Stromal cell of bone marrow (primary cell): ENCODE measurements at regions not wholly inside any gene's neighbourhood (a gene's known extent, or its start where the extent isn't known, plus 50 kb on each side); places are given as distances from the start of the nearest gene placed in this dataset.
"Not testable (repeated sequence)": the region's sequence is repeated elsewhere in the genome, so short reads cannot be mapped to it uniquely, and the experiment has no call there.

Experiments
- DNase-seq: peaks from one replicate; pipeline ENCODE4 v3.0.0-alpha.2; 2012; ENCODE audit warnings: low read depth

DNA sequence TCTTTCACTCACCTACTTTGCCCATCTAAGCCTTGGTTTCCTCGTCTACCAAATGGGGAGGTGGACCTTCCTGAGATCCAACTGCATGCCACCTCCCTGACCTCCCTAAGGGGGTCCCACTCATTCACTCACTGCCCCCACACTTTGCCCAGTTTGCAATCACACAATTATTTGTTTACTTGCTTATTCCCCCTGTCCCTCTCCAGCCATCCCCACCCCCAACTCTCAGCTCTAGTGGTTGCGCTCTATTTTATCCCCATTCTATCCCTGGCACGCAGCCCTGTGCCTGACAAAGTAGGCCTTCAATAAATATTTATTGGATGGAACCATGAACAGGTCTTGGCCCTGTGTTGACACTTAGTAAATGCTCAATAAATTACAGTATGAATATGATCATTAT is 130.8 kb upstream of the LARP1 start:
- no peak for DNase-seq

DNA sequence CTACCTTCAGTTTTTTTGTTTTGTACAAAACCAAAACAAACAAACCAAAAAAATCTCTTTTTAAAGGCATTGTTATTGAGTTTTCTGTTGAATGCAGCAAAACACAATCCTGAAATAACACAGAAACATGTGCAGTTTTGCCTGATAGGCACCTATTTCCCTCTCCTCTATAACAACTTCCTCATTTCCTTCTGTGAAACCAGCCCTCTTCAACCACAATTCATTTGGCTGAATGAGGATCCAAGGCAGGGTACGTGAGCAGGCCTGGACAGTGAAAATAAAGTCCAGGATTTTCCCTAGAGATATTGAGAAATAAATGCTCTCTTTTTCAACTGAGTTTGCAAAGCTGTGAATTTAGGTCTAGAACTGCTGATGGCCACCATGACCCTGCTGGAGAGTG is 134.8 kb upstream of the LARP1 start:
- no peak for DNase-seq

DNA sequence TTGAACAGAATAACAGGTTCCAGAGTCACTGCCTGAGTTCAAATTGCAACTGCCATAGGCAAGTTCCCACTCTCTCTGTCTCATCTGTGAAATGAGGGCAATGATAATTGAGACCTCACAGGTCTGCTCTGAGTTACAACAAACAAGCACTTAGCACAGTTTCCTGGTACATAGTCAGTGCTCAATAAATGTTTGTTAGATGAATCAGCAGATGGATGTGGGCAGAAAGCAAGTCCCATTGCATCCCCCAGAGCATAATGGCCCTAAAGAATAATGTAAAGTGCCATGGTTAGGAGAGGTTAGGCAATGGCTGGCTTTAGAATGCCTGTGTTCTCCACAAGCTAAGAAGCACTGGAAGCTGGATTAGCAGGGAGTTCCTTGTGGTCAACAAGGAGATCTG is 136.5 kb upstream of the LARP1 start:
- no peak for DNase-seq

DNA sequence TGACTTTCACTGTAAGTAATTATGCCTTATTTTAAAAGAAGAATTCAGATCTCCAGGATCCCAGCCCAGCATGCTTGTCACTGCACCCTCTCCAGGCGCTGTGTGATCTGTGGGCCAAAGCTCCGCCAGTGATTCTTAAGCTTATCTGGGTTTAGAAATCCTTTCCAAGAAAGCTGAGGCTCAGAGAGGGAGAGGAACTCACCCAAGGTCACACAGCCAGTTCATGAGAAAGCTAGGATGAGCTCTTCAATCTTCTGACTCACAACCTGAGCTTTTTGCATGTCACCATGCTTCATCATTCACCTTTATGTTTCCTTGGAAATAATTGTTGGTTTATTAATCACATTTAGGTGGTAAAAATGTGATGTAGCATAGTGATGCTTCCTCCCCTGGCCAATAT is 136.6 kb upstream of the HAND1 start:
- no peak for DNase-seq

DNA sequence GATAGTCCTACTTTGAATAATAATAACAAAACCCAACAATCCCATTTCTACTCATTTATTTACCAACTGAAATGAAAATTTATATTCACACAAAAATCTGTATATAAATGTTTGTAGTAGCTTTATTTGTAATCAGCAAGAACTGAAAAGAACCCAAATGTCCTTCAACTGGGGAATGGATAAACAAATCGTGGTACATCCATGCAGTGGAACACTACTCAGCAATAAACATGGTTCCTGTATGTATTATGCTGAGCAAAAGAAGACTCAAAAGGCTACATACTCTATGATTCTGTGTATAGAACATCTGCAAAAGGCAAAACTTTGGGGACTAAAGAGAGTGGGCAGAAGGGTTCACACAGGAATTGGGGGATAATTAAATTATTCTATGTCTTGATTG is 136.1 kb upstream of the HAND1 start:
- no peak for DNase-seq

DNA sequence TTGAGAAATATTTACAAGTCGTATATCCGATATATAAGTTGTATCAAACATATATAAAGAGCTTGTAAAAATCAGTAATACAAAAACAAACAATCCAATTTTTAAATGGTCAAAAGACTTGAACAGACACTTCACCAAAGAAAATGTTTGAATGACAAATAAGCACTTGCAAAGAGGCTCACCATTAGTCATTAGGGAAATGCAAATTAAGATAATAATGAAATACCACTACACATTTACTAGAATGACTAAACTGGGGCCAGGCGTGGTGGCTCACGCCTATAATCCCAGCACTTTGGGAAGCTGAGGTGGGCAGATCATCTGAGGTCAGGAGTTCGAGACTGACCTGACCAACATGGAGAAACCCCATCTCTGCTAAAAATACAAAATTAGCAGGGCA is 134.6 kb upstream of the HAND1 start:
- DNase-seq, result no peak

DNA sequence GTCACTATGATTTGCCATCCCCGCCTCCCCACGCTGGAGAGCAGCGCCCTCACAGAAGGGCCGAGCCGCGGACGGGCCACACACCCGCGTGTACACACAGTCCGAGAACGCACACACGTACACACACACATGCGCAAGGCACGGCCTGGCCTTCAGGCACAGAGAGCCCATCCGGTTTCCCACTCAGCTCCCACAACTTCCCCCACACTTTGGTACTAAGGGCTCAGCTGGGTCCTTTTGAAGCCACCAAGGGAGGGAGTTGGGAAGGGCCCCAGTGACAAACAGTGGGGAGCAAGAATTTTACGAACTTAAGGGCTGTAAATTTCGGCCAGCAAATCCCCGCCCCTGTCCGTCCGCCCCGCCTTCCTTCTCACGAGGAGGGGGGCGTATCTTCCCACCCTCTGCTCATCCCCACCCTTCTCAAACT is 133.3 kb upstream of the HAND1 start:
- DNase-seq, result no peak

DNA sequence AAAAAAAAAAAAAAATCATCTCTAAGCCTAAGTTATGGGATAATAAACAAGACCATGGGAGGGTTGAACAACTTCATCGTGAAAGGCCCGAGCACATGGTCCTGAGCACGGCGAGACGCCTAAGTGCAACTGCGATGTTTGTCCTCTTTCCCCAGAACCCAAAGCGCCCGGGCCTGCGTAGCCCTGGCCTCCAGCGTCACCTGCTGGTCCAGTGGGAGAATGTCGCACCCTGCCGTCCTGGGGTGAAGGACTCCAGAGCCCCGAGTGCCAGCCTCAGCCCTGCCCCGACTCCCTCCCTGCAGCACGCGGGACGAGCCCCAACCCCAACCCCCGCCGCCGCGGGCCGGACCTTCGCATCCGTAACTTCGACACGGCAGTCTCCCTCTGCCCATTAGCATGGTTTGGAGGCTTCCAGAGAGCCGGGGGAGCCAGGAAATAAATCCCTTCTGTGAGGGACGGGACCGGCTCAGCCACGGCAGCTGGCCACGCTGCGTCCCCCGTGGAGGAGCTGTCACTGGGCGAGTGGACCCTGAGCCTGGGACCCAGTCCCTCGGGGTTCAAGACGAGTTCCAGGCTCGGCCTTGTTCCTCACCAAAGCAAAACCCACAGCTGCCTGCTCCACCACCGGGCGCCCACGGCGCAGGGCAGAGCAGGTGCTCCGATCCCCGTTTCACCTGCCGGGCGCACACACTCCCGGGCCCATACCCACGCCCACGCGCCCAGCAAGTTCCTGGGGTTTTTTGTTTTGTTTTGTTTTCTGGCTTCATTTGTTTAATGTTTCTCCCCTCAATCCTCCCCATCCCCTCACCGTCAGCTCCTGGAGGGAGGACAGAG is 132.5 kb upstream of the HAND1 start:
- DNase-seq, result peak; percentile 27

DNA sequence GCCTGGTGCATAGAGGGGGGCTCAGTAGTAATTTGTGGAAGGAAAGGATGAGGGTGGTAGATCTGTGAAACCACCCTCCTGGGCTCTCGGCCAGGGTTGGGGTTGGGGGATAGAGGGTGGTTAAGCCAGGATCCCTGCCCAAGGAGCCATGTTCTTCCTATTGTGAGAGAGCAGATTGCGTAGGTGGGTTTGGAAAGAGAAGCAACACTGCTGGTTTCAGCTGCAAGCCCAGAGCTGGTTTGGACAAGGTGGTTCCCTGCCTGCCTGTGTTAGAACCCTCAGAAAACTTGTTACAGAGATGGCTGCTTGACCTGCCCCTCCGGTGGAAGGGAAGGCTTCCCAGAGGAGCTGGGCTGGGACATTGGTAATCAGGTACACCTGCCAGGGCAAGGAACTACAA is 131.2 kb upstream of the HAND1 start:
- no peak for DNase-seq

DNA sequence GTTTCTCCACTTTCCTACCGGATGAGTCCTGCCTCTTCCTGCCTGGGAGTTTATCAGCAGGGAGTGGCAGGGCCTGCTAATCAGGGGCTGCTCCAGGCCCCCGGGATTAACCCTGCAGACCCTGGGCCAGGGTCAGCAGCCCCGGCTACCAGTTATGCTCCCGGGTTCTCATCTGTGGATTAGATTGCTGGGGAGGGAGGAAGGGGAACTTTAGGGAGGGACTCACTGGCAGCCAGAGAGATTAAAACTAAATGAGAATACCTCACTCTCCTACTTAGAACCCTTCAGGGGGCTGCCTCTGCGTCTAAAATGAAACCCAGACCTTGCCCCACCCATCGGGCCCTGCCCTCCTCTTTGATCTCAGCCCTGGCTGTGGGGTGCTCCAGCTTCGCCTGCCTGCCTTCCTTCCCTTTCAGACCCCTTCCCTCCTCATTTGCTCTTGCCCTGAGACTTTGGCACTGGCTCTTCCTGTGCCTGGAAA is 130.5 kb upstream of the HAND1 start:
- no peak for DNase-seq

DNA sequence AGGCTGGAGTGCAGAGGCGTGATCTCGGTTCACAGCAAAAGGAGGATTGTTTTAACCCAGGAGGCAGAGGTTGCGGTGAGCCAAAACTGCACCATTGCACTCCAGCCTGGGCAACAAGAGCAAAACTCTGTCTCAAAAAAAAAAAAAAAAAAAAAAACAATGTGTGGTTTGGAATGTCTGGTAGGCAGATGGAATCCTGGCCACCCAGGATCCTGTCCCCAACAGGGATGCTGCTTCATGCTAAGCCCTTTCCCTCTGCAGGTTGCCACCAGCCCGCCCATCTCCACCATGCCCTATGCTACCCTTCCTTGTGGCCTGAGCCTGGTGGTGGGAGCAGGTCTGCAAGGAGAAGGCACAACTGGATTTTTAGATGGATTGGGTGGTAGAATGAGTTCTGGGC is 129.7 kb upstream of the HAND1 start:
- DNase-seq, result no peak

DNA sequence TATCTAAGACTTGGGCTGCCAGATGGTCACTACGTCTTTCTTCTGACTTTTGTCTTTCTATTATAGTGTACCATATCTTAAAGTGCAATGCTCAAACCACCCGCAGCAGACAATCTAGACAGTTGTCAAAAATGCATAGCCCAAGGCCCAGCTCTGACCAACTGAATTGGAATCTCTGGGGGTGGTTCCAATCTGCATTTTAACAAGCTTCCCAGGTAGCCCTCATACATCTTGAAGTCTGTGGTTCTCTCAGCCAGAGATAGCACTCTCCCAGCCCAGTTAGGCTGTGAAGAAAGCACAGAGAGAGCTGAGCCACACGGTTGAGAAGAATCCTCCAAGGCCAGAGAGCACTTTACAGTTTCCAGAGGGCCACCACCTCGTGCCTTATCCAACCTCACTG is 128.2 kb upstream of the HAND1 start:
- DNase-seq, result no peak

DNA sequence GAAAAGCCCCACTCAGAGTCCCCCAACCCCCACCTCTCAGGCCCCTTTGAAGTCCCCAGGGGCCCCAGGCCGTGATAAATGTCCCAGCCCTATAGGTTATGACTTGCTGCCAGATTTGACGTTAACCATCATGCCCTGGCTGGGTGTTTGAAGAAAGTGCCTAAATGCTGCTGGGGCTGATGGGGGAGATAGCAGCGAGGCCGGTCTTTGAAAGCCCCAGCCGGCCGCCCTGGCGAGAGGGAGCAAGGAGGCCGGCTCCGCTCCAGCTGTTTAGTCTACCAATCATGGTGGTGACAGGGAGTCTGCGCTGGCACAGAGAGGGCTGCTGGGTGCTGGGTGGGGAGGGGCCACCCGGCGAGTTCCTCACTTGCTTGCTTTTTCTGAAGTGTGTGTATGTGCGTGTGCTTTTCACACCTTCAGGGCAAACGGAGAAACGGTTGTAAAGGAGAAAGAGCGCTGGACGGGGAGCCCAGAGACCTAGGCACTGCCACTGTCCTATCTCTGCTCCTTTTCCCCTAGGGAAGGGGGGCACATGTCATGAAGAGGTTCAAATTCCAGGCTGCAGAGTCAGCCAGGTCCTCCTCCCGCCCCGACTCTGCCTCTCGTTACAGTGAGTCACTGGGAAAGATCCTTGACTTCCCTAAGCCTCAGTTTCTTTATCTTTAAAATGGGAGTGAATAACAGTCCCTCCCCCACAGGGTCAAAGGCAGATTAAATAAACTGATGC is 126.1 kb upstream of the HAND1 start:
- DNase-seq, result peak; percentile 6

DNA sequence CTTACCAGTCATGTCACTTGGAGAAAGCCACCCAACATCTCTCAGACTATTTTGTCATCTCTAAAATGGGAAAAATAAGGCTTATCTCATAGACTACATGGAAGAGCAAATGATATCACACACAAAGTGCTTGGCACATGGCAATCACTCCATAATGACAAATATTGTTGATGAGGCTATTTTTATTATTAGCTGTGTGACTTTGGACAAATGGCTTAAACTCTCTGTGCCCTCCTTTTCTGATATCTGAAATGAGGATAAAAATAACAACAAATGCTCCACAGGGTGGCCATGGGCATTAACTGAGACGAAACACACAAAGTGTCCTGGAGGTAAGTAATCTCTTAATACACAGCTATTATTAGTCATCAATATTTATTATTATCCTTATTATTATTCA is 125.5 kb upstream of the HAND1 start:
- DNase-seq, result no peak

DNA sequence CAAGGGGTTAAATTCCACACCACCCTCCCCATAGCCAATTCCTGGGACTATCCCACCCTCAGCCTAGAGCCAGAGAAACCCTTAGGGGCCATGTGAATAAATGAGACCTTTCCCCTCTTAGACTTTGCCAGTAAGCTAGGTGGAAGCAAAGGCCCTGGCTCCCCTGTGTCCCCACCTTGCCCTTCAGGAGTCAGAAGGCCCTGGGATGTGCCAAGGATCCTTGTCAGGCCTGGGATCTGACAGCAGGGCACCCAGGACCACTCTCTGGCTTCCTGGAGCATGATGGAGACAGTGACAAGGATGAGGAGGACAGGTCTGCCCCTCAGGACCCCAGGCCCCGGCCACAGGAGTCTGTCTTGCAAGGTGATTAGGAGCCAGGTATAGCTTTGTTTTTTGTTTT is 125.0 kb upstream of the HAND1 start:
- no peak for DNase-seq

DNA sequence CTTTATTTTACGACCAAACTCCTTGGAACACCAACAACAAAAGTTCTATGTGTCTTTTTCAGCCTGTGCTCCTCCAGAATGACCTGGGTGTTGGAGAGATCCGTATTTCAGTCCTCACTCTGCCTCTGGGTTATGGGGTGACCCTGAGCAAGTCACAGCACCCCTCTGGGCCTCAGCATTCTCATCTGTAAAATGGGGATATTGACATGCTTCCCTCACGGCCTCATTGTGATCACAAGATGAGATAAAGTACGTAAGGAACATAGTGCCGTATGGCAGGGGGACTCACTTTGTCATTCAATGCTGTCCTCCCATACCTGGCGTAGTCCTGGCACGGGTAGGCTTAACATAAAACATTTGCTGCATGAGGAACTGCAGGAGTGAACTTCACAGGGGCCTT is 123.0 kb upstream of the HAND1 start:
- no peak for DNase-seq

DNA sequence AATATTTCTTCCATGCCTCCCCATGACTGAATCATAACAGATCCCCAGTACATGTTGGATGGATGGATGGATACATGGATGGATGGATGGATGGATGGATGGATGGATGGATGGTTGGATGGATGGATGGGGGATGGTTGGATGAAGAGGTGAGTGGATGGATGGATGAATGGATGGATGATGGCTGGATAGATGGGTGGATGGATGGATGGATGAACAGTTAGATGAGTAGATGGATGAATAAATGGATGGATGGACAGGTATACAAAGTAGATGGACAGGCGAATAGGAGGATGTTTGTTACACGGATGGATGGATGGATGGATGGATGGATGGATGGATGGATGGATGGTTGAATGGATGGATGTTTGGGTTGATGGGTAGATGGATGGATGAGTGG is 120.0 kb upstream of the HAND1 start:
- DNase-seq, result no peak

DNA sequence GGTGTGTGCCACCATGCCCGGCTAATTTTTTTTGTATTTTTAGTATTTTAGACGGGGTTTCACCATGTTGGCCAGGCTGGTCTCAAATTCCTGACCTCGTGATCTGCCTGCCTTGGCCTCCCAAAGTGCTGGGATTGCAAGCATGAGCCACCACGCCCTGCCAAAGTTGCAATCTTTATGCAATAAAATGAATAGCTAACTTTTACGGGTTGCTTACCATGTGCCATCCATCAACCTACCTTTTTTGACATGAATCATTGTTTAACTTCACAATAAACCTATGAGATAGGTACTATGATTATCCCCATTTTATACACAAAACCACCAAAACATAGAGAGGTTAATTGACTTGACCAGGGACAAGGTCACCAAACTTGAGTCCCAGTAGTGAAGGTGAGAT is 118.8 kb upstream of the HAND1 start:
- not testable (repeated sequence) for DNase-seq

DNA sequence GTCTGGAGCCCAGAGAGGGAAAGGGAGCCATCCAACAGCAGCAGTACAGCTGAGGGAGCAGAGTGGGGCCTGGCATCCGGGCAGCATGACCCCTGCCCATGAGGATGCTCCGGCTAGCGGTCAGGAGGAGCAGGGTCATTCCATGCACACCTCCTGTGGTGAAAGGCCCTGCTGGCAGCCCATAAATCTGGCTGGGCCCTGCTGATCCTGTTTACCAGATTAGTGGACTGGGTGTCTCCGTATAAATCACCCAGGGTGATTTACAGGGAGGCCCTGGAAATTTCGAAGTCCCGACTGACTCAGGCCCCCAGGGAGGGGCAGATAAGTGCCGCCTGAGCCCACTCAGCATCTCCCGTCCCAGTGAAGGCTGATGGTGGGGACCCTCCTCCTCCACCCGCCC is 117.6 kb upstream of the HAND1 start:
- no peak for DNase-seq

DNA sequence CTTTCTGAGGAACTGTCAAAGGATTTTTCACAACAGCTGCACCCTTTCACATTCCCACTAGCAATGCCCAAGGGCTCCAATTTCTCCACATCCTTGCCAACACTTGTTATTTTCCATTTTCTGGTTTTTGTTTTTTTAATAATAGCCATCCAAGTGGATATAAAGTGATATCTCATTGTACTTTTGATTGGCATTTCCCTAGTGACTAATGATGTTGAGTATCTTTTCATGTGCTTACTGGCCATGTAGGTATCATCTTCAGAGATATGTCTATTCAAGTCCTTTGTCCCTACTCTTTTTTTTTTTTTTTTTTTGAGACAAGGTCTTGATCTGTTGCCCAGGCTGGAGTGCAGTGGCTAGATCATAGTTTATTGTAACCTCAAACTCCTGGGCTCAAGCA is 115.8 kb upstream of the HAND1 start:
- no peak for DNase-seq

DNA sequence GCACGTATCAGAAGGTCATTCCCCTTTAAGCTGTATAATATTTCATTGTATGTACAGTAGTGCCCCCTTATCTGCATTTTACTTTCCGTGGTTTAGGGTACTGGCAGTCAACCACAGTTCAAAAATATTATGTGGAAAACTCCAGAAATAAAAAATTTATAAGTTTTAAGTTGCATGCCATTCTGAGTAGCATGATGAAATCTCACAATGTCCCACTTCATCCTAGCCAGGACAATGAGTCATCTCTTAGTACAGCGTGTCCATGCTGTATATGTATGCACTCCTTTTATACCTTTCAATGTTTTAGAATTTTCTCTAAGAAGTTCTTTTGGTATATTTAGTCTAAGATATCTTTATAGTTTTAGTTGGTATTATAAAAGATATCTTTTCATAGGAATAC is 115.0 kb upstream of the HAND1 start:
- DNase-seq, result peak; percentile 13

DNA sequence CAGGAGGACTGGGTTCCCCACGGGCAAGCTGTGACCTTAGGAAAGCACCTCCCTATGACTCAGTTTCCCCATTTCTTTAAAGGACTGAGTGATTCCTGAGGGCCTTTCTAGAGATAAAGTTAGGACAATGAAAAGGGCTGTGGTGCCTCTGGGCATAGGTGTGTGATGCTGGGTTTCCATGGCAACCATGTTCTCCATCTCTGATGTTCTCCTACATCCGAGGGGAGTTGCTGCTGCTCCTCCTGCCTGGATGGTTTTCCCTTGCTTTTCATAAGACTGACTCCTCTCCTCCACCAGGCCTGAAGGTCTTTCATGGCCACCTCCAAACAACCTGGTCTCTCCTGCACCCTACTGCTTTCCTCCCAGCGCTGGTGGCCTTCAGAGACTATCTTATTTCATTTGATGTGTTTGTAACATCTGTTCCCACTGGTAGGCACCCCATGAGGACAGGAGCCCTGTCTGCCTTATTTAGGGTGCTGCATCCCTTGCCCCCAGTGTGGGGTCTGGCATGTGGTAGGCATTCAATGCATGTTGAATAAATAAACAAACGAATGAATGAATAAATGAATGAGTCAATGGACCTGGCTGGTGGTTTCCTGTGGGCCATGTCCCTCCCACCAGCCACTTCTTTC is 112.2 kb upstream of the HAND1 start:
- DNase-seq, result no peak

DNA sequence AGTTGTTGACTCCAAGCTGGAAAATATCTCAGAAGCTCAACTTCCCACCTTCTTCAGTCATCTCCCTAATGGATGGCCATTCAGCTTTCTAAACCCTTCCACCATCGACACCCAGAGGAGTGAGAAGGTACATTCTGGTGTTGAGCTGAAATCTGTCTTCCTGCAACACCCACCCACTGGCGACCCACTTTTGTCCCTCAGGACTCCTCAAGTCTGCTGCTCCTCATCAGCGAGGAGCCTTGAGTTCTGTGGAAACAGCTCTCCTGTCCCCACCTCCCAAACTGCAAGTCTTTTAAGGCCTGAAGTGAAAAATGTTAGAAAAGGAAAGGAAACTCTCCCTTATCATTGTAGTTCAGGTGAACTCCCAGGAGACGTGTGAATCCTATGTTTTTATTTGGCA is 111.5 kb upstream of the HAND1 start:
- DNase-seq, result no peak
